Astrocyte of the spinal cord (primary cell): ENCODE measurements at regions not wholly inside any gene's neighbourhood (a gene's known extent, or its start where the extent isn't known, plus 50 kb on each side); places are given as distances from the start of the nearest gene placed in this dataset.
"Not testable (repeated sequence)": the region's sequence is repeated elsewhere in the genome, so short reads cannot be mapped to it uniquely, and the experiment has no call there.

Source experiments
- DNase-seq: peaks from one replicate; pipeline ENCODE4 v3.0.0; 2011; ENCODE audit warnings: low read depth, low spot score
- H3K4me3 ChIP-seq: 2 replicates; pipeline ENCODE4 v1.5.1; 2011; ENCODE audit warnings: low read depth, mild to moderate bottlenecking, low read length, moderate library complexity
- in situ Hi-C: cut with HindIII; loops from 2 replicates; pipeline ENCODE4 v1.10.0; 2017; ENCODE audit warnings: low sequenced_read_pairs

- H3K4me3 ChIP-seq, in situ Hi-C loops, DNase-seq: not testable (repeated sequence)
Measured at GRCh38 chr1:121068738-121069499, 115.2 kb downstream of the FAM72B start.

DNA sequence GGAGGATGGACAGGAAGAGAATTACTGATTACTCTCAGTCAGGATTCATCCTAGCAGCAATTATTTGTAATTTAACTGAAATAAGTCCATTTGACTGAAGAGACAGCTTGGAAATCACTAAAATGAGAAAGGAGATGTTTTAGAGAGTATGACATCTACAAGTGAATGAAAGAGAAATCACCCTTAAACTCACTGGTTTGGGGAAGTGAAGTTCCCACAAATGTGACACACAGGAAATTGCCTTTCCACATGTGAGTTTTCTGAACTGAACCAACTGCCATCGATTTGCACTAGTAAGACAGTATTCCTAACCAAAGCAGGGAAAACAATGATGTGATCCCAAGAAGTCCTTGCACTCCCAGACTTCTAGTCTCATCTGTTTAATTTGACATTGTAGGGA, 110.3 kb downstream of the FAM72B start:
- H3K4me3 ChIP-seq, DNase-seq, in situ Hi-C loops: not testable (repeated sequence)

- DNase-seq, in situ Hi-C loops, H3K4me3 ChIP-seq: not testable (repeated sequence)
Measured at GRCh38 chr1:121075254-121075805, 108.8 kb downstream of the FAM72B start.

- H3K4me3 ChIP-seq, DNase-seq, in situ Hi-C loops: not testable (repeated sequence)
Measured at GRCh38 chr1:121076674-121077073, 107.5 kb downstream of the FAM72B start.

GRCh38 chr1:121079655-121080054, 104.5 kb downstream of the FAM72B start:
- in situ Hi-C loops, H3K4me3 ChIP-seq, DNase-seq: not testable (repeated sequence)

GRCh38 chr1:121080197-121080903, 103.8 kb downstream of the FAM72B start:
- DNase-seq, in situ Hi-C loops, H3K4me3 ChIP-seq: not testable (repeated sequence)

DNA sequence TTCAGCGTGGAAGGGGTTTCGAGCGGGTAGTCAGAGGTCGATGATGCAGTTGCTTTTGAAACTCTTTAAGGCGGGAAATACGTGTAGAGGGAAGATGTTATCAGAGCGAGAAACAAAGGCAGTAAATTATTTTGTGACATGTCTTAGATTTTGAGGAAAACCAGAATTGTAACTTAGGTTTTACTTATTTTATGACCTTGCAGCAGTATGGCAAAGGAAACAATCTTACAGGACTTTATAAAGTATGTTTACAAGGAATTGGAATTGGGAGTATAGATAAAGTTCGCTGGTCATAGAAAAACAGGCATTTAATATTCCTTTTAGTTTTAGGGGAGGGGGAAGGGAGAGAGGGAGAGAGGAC, 103.3 kb downstream of the FAM72B start:
- DNase-seq, in situ Hi-C loops: not testable (repeated sequence)

GRCh38 chr1:121081625-121082199, 102.4 kb downstream of the FAM72B start:
- in situ Hi-C loops, H3K4me3 ChIP-seq, DNase-seq: not testable (repeated sequence)

More for the DNA sequence above, 103.3 kb downstream of the FAM72B start:
- H3K4me3 ChIP-seq, result not testable (repeated sequence)

DNA sequence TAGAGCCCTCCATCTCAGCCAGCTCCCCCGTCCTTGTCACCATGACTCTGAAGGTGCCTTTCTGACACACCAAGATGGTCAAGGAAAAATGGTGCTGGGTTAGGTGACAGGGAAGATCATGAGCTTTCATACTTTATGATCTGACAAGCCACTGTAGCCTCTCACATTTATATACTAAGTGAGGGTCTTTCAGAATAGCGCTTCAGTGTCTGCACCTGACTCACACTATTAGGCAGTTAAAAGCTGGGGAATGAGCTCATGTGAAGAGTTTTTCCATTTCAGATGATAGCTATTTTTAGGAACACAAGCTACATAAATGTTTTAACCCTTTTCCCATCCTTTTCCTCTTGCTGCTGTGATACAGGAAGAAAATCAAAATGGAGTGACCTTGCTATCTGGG, 101.1 kb downstream of the FAM72B start:
- DNase-seq, H3K4me3 ChIP-seq, in situ Hi-C loops: not testable (repeated sequence)

DNA sequence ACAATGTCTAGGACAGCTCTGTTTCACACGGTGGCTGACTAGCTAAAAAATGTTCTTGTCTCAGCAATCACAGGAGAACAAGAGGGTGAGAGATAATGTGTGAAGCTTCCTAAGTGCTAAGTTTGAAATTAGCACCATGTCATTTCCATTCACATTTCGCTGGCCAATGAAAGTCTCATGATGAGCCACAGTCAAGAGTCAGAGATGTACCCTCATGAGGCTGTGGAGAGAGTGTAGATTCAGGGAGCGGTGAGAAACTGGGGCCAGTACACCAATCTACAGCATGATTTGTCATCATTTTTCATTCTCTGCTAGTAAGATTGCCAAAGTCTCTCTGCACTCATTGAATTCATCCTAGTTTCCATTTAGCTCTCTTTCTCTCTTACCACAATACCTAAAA, 97.9 kb downstream of the FAM72B start:
- in situ Hi-C loops, DNase-seq, H3K4me3 ChIP-seq: not testable (repeated sequence)

- in situ Hi-C loops, H3K4me3 ChIP-seq, DNase-seq: not testable (repeated sequence)
Measured at GRCh38 chr1:121087221-121087620, 96.9 kb downstream of the FAM72B start.

GRCh38 chr1:121088568-121088967, 95.6 kb downstream of the FAM72B start:
- H3K4me3 ChIP-seq, in situ Hi-C loops, DNase-seq: not testable (repeated sequence)

DNA sequence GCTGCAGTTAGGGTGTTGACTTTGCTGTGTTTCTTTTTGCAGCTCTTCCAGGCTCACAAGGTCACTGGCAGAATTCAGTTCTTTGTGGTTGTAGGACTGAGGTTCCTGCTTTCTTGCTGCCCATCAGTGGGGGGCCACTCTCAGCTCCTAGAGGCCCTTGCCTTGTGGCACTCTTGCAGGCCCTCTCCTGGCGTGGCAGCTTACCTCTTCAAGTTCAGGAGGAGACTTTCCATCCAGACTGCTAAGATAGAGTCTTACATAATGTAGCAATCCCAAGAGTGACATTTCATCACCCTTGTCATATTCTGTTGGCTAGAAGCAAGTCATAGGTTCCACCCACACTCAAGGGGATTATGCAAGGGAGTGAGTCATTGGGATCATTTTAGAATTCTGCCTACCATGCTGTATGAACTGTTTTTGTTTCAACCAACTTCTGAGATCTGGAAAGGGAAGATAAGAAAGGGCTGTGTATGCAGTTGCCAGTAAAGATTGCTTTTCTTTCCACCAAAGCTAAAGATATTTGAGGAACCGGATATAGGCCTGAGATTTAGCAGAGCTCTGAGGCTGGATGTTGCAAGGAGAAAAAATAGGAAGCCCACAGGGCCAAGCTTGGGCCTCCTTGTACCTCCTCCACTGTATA, 91.7 kb downstream of the FAM72B start:
- H3K4me3 ChIP-seq, DNase-seq, in situ Hi-C loops: not testable (repeated sequence)

DNA sequence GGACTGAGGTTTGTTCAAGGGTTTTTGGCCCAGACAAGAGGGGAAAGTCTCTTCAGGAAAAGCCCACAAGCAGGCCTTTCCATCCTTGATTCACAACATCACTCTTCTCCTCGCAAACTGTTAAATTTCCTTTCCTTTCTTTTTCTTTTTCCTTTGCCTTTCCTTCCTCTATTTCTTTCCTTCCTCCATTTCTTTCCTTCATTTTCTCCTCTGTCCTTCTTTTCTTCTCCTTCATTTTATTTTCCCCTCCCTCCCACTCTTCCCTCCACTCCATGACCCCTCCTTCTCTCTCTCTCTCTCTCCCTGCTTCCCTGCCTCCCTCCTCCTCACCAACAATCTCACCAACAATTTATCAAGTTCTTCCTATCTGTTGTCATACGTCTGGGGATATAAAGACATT, 89.1 kb downstream of the FAM72B start:
- H3K4me3 ChIP-seq, in situ Hi-C loops, DNase-seq: not testable (repeated sequence)
